ENCODE measurements at regions not wholly inside any gene's neighbourhood (a gene's known extent, or its start where the extent isn't known, plus 50 kb on each side); places are given as distances from the start of the nearest gene placed in this dataset.

DNA sequence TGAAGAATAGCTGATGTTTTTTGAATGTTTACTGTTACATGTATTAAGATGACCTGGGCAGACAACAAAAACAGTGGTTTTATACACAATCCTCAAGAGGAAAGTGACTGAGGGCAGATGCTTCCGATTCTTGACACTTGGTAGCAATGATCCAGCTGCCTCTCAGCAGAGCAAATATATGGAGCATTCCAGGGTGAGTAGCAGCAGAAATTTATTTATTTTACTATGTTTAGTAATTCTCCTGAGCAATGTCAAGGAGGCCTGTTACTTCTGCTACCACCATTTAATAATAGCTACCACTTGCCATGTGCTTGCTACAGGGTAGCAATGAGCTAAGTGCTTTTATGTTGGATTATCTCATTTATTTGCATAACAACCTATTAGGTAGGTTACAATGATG lies 69.1 kb upstream of the NR3C1 start:
- Histone ChIP-seq H3K79me2 (ENCODE audit: control insufficient read depth in 1 of 2, insufficient read depth in 2 of 2, low read length in 2 of 2) (no peaks in the 10 kb centered on the region), H3K9me3 (ENCODE audit: insufficient read depth in 2 of 2, low read depth in 1 of 2, low read length in 1 of 2) (no peaks in the 10 kb centered on the region), H3K4me3 (ENCODE audit: extremely low read depth in 1 of 4, insufficient read depth in 2 of 4, low read depth in 3 of 4, low read length in 4 of 4) (no peak overlapping the region), H2BK5ac (ENCODE audit: low read depth, low read length) (no peak overlapping the region), H4K91ac (replicated peaks; ENCODE audit: insufficient read length, low read length) (no peak overlapping the region), H3K23ac (ENCODE audit: insufficient read length) (no peak overlapping the region), H4K8ac (ENCODE audit: extremely low read depth, insufficient read depth, low read length) (no peak overlapping the region), H4K20me1 (replicated peaks in 1 of 2; ENCODE audit: control insufficient read depth in 1 of 2, insufficient read depth in 2 of 2, low read length in 2 of 2) (no peaks in the 10 kb centered on the region), H3K27me3 (replicated peaks in 1 of 4; ENCODE audit: control insufficient read depth in 3 of 4, extremely low read depth in 1 of 4, insufficient read depth in 3 of 4, low read length in 3 of 4) (no peaks in the 10 kb centered on the region), H3K4ac (replicated peaks; ENCODE audit: insufficient read length, low read depth, low read length) (no peak overlapping the region), H2BK12ac (ENCODE audit: low read depth, low read length) (no peak overlapping the region), H3K14ac (ENCODE audit: insufficient read length) (no peak overlapping the region), H3K79me1 (ENCODE audit: low read depth, low read length) (no peaks in the 10 kb centered on the region), H4K5ac (ENCODE audit: insufficient read length, low read depth, low read length) (no peak overlapping the region), H2BK15ac (ENCODE audit: low read length) (no peak overlapping the region), H3K23me2 (ENCODE audit: low read depth, low read length) (no peaks in the 10 kb centered on the region), H2AK5ac (ENCODE audit: low read depth, low read length) (no peak overlapping the region), H2BK20ac (ENCODE audit: low read length) (no peak overlapping the region), H3K4me2 (ENCODE audit: insufficient read depth in 1 of 2, low read depth in 2 of 2, low read length in 2 of 2) (no peak overlapping the region), H3K56ac (replicated peaks; ENCODE audit: insufficient read length, low read depth, low read length) (no peak overlapping the region), H3K27ac (ENCODE audit: low read depth, low read length) (no peak overlapping the region), H3K4me1 (replicated peaks in 1 of 4; ENCODE audit: control insufficient read depth in 3 of 4, insufficient read depth in 4 of 4, low read length in 3 of 4) (no peaks in the 10 kb centered on the region), H3K36me3 (ENCODE audit: control insufficient read depth in 2 of 4, insufficient read depth in 4 of 4, low read length in 3 of 4) (no peaks in the 10 kb centered on the region), H2BK120ac (replicated peaks; ENCODE audit: low read depth, low read length) (no peak overlapping the region), H3K18ac (ENCODE audit: extremely low read depth, low read length) (no peak overlapping the region), H3K9ac (replicated peaks in 1 of 4; ENCODE audit: extremely low read depth in 1 of 4, low read depth in 3 of 4, low read length in 3 of 4) (no peak overlapping the region), H2AFZ (ENCODE audit: low read length) (no peak overlapping the region)
- WGBS, 2 experiments (ENCODE audit: extremely low coverage in 1 of 2, insufficient coverage in 1 of 2, insufficient read length in 1 of 2, insufficient replicate concordance in 2 of 2, low coverage in 1 of 2, low lambda C conversion rate in 2 of 2, missing lambda C conversion rate in 1 of 2): 94% methylated on average over 1 of the region's 1 CpG; no CpG with 5 or more reads in 1 of the 2 experiments
- POLR2A ChIA-PET (ENCODE audit: partially characterized antibody): no interaction called here
- CTCF ChIA-PET (ENCODE audit: partially characterized antibody): no interaction called here
- no peak for DNase-seq (ENCODE audit: low read depth in 1 of 2, low spot score in 2 of 2)
- FAIRE-seq: no peak
- TF ChIP-seq ZNF274 (IDR thresholded peaks at IDR 0.05; ENCODE audit: borderline replicate concordance, extremely low read depth, low read length) (no peak), GTF2F1 (IDR thresholded peaks at IDR 0.05; ENCODE audit: borderline replicate concordance, low read depth, low read length) (no peak), RFX5 (IDR thresholded peaks at IDR 0.05; ENCODE audit: borderline replicate concordance, low read depth, low read length) (no peak), RBBP5 (IDR thresholded peaks at IDR 0.05; ENCODE audit: borderline replicate concordance, low read depth, low read length) (no peak), KDM5A (IDR thresholded peaks at IDR 0.05; ENCODE audit: low read length) (no peak), RAD21 (IDR thresholded peaks at IDR 0.05 in 1 of 2, conservative IDR thresholded peaks at IDR 0.05 in 1 of 2; ENCODE audit: low read depth in 2 of 2, low read length in 2 of 2) (no peak), FOSL1 (IDR thresholded peaks at IDR 0.05; ENCODE audit: insufficient read depth, low read depth, low read length) (no peak), ASH2L (IDR thresholded peaks at IDR 0.05; ENCODE audit: low read length) (no peak), CEBPB (IDR thresholded peaks at IDR 0.05; ENCODE audit: low read depth, low read length) (no peak), POLR2AphosphoS5 (IDR thresholded peaks at IDR 0.05; ENCODE audit: low read depth, low read length) (no peak), CREB1 (IDR thresholded peaks at IDR 0.05) (no peak), JUND (IDR thresholded peaks at IDR 0.05; ENCODE audit: low read length) (no peak), TEAD4 (IDR thresholded peaks at IDR 0.05; ENCODE audit: low read depth, low read length) (no peak)
- TF ChIP-seq, protein P1, sequence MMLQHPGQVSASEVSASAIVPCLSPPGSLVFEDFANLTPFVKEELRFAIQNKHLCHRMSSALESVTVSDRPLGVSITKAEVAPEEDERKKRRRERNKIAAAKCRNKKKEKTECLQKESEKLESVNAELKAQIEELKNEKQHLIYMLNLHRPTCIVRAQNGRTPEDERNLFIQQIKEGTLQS (IDR thresholded peaks at IDR 0.05; ENCODE audit: insufficient read depth, low read depth, low read length): no peak
